Activated B cell treated with CpG ODN at 0.5 μM for 24 hours (primary cell): ENCODE measurements at regions not wholly inside any gene's neighbourhood (a gene's known extent, or its start where the extent isn't known, plus 50 kb on each side); places are given as distances from the start of the nearest gene placed in this dataset.

ENCODE experiments used
- ATAC-seq: fragments of 200-7000 bp; cut with Tn5 transposase; one replicate; pipeline ENCODE4 v1.10.0; 2021; ENCODE audit warnings: low read depth, mild to moderate bottlenecking, moderate library complexity
- CTCF ChIA-PET: fragments of 350-600 bp; sonication (Branson Sonifier 250); formaldehyde crosslinking; loops from one replicate; lab custom pipeline; 2021; ENCODE audit warnings: antibody characterized with exemption; lab: Charles Lee
- POLR2A ChIA-PET: fragments of 350-600 bp; sonication (Branson Sonifier 250); formaldehyde crosslinking; loops from one replicate; lab custom pipeline; 2021; ENCODE audit warnings: antibody characterized with exemption; lab: Charles Lee
- DNase-seq: peaks from one replicate; pipeline ENCODE4 v3.0.0; 2022
- H3K27ac Mint-ChIP-seq: one replicate; pipeline ENCODE4 v1.8.0; 2020; ENCODE audit warnings: mixed read lengths
- H3K27me3 Mint-ChIP-seq: one replicate; pipeline ENCODE4 v1.8.0; 2021; ENCODE audit warnings: mixed read lengths
- H3K36me3 Mint-ChIP-seq: one replicate; pipeline ENCODE4 v1.8.0; 2021; ENCODE audit warnings: low read depth, mixed read lengths
- H3K4me1 Mint-ChIP-seq: one replicate; pipeline ENCODE4 v1.8.0; 2021; ENCODE audit warnings: mixed read lengths
- H3K4me3 Mint-ChIP-seq: one replicate; pipeline ENCODE4 v1.8.0; 2020; ENCODE audit warnings: mild to moderate bottlenecking, mixed read lengths
- H3K9me3 Mint-ChIP-seq: one replicate; pipeline ENCODE4 v1.8.0; 2020; ENCODE audit warnings: mixed read lengths
- intact Hi-C: fragments of 100-400 bp; cut with micrococcal nuclease; formaldehyde crosslinking; loops from one replicate; pipeline ENCODE4 v1.15.1; 2024
- TF ChIP-seq, protein P1 (sequence below): fragments of 200-600 bp; IDR thresholded peaks from one replicate; pipeline ENCODE4 v1.8.0; 2022; ENCODE audit warnings: antibody characterized with exemption, mild to moderate bottlenecking

DNA sequence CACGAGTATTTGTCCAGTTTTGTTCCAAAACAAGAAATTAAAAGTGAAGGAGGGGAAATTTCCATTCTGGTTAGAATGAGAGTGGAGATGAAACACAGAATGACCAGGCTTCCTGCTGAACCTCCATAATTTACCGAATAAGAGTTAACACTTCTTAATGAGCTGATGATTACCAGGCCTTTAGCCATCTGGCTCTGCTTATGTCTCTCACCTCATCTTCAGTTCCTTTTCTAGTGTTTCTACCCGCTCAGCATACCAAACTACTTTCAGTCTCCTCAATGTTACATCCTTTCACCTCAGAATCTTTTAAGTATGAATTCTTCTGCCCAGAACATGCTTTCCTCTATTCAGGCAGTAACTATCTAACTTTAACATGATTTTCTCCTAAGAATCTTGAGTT lies 209.0 kb upstream of the RSPO3 start:
- Mint-ChIP-seq H3K4me1 (no peaks in the 10 kb centered on the region), H3K9me3 (no peaks in the 10 kb centered on the region), H3K36me3 (no peaks in the 10 kb centered on the region), H3K4me3 (no peak overlapping the region), H3K27me3 (no peaks in the 10 kb centered on the region), H3K27ac (no peak overlapping the region)
- ATAC-seq (no peak), DNase-seq (no peak)
- intact Hi-C loops: no loop called here
- ChIA-PET POLR2A (no interaction called here), CTCF (no interaction called here)
- TF ChIP-seq, protein P1, sequence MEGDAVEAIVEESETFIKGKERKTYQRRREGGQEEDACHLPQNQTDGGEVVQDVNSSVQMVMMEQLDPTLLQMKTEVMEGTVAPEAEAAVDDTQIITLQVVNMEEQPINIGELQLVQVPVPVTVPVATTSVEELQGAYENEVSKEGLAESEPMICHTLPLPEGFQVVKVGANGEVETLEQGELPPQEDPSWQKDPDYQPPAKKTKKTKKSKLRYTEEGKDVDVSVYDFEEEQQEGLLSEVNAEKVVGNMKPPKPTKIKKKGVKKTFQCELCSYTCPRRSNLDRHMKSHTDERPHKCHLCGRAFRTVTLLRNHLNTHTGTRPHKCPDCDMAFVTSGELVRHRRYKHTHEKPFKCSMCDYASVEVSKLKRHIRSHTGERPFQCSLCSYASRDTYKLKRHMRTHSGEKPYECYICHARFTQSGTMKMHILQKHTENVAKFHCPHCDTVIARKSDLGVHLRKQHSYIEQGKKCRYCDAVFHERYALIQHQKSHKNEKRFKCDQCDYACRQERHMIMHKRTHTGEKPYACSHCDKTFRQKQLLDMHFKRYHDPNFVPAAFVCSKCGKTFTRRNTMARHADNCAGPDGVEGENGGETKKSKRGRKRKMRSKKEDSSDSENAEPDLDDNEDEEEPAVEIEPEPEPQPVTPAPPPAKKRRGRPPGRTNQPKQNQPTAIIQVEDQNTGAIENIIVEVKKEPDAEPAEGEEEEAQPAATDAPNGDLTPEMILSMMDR: no peak

DNA sequence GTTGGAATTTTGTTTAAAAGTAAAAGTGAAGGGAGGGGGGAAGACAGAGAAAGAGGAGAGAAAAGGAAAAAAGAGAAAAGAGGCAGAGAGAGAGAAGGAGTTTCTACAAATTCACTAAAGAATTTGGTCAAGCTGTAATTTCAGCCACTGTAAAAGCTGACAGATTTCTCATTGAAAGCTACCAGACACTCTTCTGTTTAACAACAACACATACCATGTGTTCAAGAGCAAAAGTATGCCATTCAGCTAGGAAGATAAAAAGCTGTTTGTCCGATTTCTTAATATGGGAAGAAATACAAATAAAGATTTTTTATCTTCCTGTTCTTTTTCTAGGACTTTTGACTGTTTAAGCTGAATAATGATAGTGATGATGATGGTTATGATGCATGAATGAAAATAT lies 204.8 kb upstream of the RSPO3 start:
- CTCF ChIA-PET: no interaction called here
- Mint-ChIP-seq H3K9me3 (no peaks in the 10 kb centered on the region), H3K27ac (no peak overlapping the region), H3K27me3 (no peaks in the 10 kb centered on the region), H3K4me1 (no peaks in the 10 kb centered on the region), H3K36me3 (no peaks in the 10 kb centered on the region), H3K4me3 (no peak overlapping the region)
- ATAC-seq (no peak), DNase-seq (no peak)
- POLR2A ChIA-PET: no interaction called here
- TF ChIP-seq, protein P1: no peak
- intact Hi-C loops: no loop called here

DNA sequence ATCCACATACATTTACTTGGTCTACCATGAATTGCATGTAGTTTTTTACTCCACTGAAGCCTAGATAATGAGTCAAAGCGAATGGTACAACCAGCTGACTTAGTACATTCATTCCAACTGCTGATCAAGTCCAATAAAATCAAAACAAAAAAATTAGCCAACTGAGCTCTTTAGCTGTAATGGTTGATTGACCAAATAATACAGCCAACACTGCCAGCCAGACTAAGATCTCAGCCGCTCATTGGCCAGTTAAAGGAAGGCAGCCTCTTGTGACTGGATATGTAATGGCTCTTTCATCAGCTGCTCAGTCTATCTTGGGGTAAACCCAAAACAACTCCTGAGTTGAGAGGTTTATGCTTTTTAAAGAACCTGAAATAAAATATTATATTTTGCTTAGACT lies 204.3 kb upstream of the RSPO3 start:
- TF ChIP-seq, protein P1: no peak
- Mint-ChIP-seq H3K9me3 (no peaks in the 10 kb centered on the region), H3K4me3 (no peak overlapping the region), H3K27ac (no peak overlapping the region), H3K36me3 (no peaks in the 10 kb centered on the region), H3K27me3 (no peaks in the 10 kb centered on the region), H3K4me1 (no peaks in the 10 kb centered on the region)
- POLR2A ChIA-PET: no interaction called here
- CTCF ChIA-PET: no interaction called here
- ATAC-seq: no peak
- intact Hi-C loops: no loop called here
- DNase-seq: no peak

DNA sequence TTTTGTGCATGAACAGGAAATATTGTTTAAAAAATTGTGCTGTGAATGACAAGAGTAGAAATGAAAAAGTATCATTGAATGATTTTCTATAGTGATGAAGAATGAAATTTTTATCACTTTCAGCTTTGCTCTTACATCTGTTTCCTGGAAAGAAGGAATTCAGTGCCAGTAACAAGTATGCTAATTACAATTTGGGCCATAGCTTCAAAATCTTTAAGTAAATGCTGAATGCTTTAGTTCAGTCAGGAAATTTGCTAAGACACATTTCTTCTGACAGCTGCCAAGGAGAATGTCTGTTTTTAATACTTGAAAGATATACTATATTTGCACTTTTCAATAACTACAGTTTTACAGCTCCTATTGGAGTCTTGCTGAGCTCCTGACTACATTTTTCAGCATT lies 203.7 kb upstream of the RSPO3 start:
- ATAC-seq (no peak), DNase-seq (no peak)
- no peaks in the 10 kb centered on the region for H3K4me1 Mint-ChIP-seq
- intact Hi-C loops: no loop called here
- no peak overlapping the region for H3K4me3 Mint-ChIP-seq
- POLR2A ChIA-PET: no interaction called here
- TF ChIP-seq, protein P1: no peak
- no peak overlapping the region for H3K27ac Mint-ChIP-seq
- no peaks in the 10 kb centered on the region for H3K27me3 Mint-ChIP-seq
- no peaks in the 10 kb centered on the region for H3K9me3 Mint-ChIP-seq
- CTCF ChIA-PET: no interaction called here
- no peaks in the 10 kb centered on the region for H3K36me3 Mint-ChIP-seq

DNA sequence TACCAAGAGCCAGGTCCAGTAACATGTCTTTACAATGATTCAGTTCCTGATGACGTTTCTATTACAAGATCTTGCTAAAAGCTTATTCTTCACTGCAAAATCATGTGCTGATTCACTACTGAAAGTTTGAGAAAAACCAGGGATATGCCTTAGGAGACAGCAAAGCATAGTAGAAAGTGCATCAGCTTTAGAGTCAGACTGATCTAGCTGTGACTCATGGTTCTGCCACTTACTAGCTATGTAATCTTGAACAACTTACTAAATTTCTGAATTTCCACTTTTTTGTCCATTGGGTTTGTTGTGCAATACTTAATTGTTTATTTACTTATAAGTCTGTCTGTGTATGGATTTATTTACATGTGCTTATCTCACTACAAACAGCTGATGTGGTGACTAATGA lies 198.5 kb upstream of the RSPO3 start:
- Mint-ChIP-seq H3K9me3 (no peaks in the 10 kb centered on the region), H3K4me3 (no peak overlapping the region), H3K27ac (no peak overlapping the region), H3K36me3 (no peaks in the 10 kb centered on the region), H3K27me3 (no peaks in the 10 kb centered on the region), H3K4me1 (no peaks in the 10 kb centered on the region)
- POLR2A ChIA-PET: no interaction called here
- CTCF ChIA-PET: no interaction called here
- intact Hi-C loops: no loop called here
- TF ChIP-seq, protein P1: no peak
- DNase-seq (no peak), ATAC-seq (no peak)
